ENCODE measurements at regions not wholly inside any gene's neighbourhood (a gene's known extent, or its start where the extent isn't known, plus 50 kb on each side); places are given as distances from the start of the nearest gene placed in this dataset.

- Histone ChIP-seq H4K8ac (ENCODE audit: low read length) (no peak overlapping the region), H2AFZ (ENCODE audit: low read depth, low read length) (no peak overlapping the region), H3K4me1 (ENCODE audit: control insufficient read depth, insufficient read depth, low read depth, low read length) (no peaks in the 10 kb centered on the region), H3K23ac (ENCODE audit: low read length in 2 of 2) (no peak overlapping the region), H3K4me2 (ENCODE audit: low read length, poor library complexity, severe bottlenecking) (no peak overlapping the region), H4K91ac (ENCODE audit: low read length) (no peak overlapping the region), H3K4ac (ENCODE audit: low read depth in 1 of 2, low read length in 2 of 2) (no peak overlapping the region), H2BK15ac (ENCODE audit: low read depth, poor library complexity, severe bottlenecking) (no peak overlapping the region), H2AK5ac (ENCODE audit: low read length, severe bottlenecking) (no peak overlapping the region), H2BK120ac (ENCODE audit: low read depth, low read length) (no peak overlapping the region), H3K36me3 (ENCODE audit: control insufficient read depth in 1 of 2, insufficient read depth in 2 of 2, low read depth in 1 of 2, low read length in 2 of 2) (no peaks in the 10 kb centered on the region), H2BK12ac (ENCODE audit: low read length in 2 of 2) (no peak overlapping the region), H3K9ac (ENCODE audit: low read length) (no peak overlapping the region), H3K79me1 (replicated peaks; ENCODE audit: low read length, poor library complexity, severe bottlenecking) (no peaks in the 10 kb centered on the region), H3K27me3 (ENCODE audit: control insufficient read depth in 1 of 2, insufficient read depth in 1 of 2, low read length in 2 of 2) (no peaks in the 10 kb centered on the region), H2BK5ac (ENCODE audit: low read depth, low read length, poor library complexity, severe bottlenecking) (no peak overlapping the region), H3K14ac (ENCODE audit: low read length in 2 of 2) (no peak overlapping the region), H3K9me3 (ENCODE audit: control insufficient read depth, low read length) (no peaks in the 10 kb centered on the region), H3K18ac (ENCODE audit: low read depth in 1 of 2, low read length in 2 of 2) (no peak overlapping the region), H3K4me3 (ENCODE audit: insufficient read depth in 1 of 2, low read depth in 1 of 2, low read length in 2 of 2) (no peak overlapping the region), H3K27ac (ENCODE audit: low read length, poor library complexity, severe bottlenecking) (no peak overlapping the region)
- WGBS = 89% methylated on average over 15 of the region's 15 CpGs
- DNase-seq = no peak
These were observed 160.7 kb downstream of the DLL1 start for GRCh38 chr6:170130201-170130621.

- Histone ChIP-seq H3K14ac (ENCODE audit: low read length in 2 of 2) (no peak overlapping the region), H3K4me1 (ENCODE audit: control insufficient read depth, insufficient read depth, low read depth, low read length) (no peaks in the 10 kb centered on the region), H3K27me3 (ENCODE audit: control insufficient read depth in 1 of 2, insufficient read depth in 1 of 2, low read length in 2 of 2) (no peaks in the 10 kb centered on the region), H3K4ac (ENCODE audit: low read depth in 1 of 2, low read length in 2 of 2) (no peak overlapping the region), H2BK5ac (ENCODE audit: low read depth, low read length, poor library complexity, severe bottlenecking) (no peak overlapping the region), H3K27ac (ENCODE audit: low read length, poor library complexity, severe bottlenecking) (no peak overlapping the region), H3K36me3 (ENCODE audit: control insufficient read depth in 1 of 2, insufficient read depth in 2 of 2, low read depth in 1 of 2, low read length in 2 of 2) (no peaks in the 10 kb centered on the region), H2AFZ (ENCODE audit: low read depth, low read length) (no peak overlapping the region), H3K18ac (ENCODE audit: low read depth in 1 of 2, low read length in 2 of 2) (no peak overlapping the region), H3K79me1 (replicated peaks; ENCODE audit: low read length, poor library complexity, severe bottlenecking) (no peaks in the 10 kb centered on the region), H3K4me3 (ENCODE audit: insufficient read depth in 1 of 2, low read depth in 1 of 2, low read length in 2 of 2) (no peak overlapping the region), H2BK15ac (ENCODE audit: low read depth, poor library complexity, severe bottlenecking) (no peak overlapping the region), H3K9me3 (ENCODE audit: control insufficient read depth, low read length) (no peaks in the 10 kb centered on the region), H2BK120ac (ENCODE audit: low read depth, low read length) (no peak overlapping the region), H2BK12ac (ENCODE audit: low read length in 2 of 2) (no peak overlapping the region), H3K4me2 (ENCODE audit: low read length, poor library complexity, severe bottlenecking) (no peak overlapping the region), H4K8ac (ENCODE audit: low read length) (no peak overlapping the region), H3K23ac (ENCODE audit: low read length in 2 of 2) (no peak overlapping the region), H4K91ac (ENCODE audit: low read length) (no peak overlapping the region), H2AK5ac (ENCODE audit: low read length, severe bottlenecking) (no peak overlapping the region), H3K9ac (ENCODE audit: low read length) (no peak overlapping the region)
- DNase-seq = no peak
- WGBS = 76% methylated on average over 13 of the region's 14 CpGs
These were observed 161.1 kb downstream of the DLL1 start for GRCh38 chr6:170129691-170130171.

GRCh38 chr6:170128811-170129681 is 161.8 kb downstream of the DLL1 start:
- H3K9ac ChIP-seq (ENCODE audit: low read length) = no peak overlapping the region
- no peaks in the 10 kb centered on the region for H3K79me1 ChIP-seq (replicated peaks; ENCODE audit: low read length, poor library complexity, severe bottlenecking)
- no peak overlapping the region for H2BK120ac ChIP-seq (ENCODE audit: low read depth, low read length)
- no peak overlapping the region for H4K8ac ChIP-seq (ENCODE audit: low read length)
- no peak overlapping the region for H2AK5ac ChIP-seq (ENCODE audit: low read length, severe bottlenecking)
- DNase-seq = no peak
- H3K9me3 ChIP-seq (ENCODE audit: control insufficient read depth, low read length) = no peaks in the 10 kb centered on the region
- H2BK12ac ChIP-seq (ENCODE audit: low read length in 2 of 2) = no peak overlapping the region
- no peak overlapping the region for H3K4ac ChIP-seq (ENCODE audit: low read depth in 1 of 2, low read length in 2 of 2)
- no peaks in the 10 kb centered on the region for H3K4me1 ChIP-seq (ENCODE audit: control insufficient read depth, insufficient read depth, low read depth, low read length)
- H3K4me2 ChIP-seq (ENCODE audit: low read length, poor library complexity, severe bottlenecking) = no peak overlapping the region
- H3K14ac ChIP-seq (ENCODE audit: low read length in 2 of 2) = no peak overlapping the region
- no peak overlapping the region for H4K91ac ChIP-seq (ENCODE audit: low read length)
- no peak overlapping the region for H3K27ac ChIP-seq (ENCODE audit: low read length, poor library complexity, severe bottlenecking)
- no peak overlapping the region for H2AFZ ChIP-seq (ENCODE audit: low read depth, low read length)
- no peak overlapping the region for H3K18ac ChIP-seq (ENCODE audit: low read depth in 1 of 2, low read length in 2 of 2)
- H2BK15ac ChIP-seq (ENCODE audit: low read depth, poor library complexity, severe bottlenecking) = no peak overlapping the region
- peaks cover 0 to under 1% of the 10 kb centered on the region in 2 experiments for H3K27me3 ChIP-seq (ENCODE audit: control insufficient read depth in 1 of 2, insufficient read depth in 1 of 2, low read length in 2 of 2)
- 90% methylated on average over 34 of the region's 34 CpGs for WGBS
- no peak overlapping the region for H2BK5ac ChIP-seq (ENCODE audit: low read depth, low read length, poor library complexity, severe bottlenecking)
- peak overlapping the region in 1 of 2 experiments; percentile 7 for H3K4me3 ChIP-seq (ENCODE audit: insufficient read depth in 1 of 2, low read depth in 1 of 2, low read length in 2 of 2)
- H3K36me3 ChIP-seq (ENCODE audit: control insufficient read depth in 1 of 2, insufficient read depth in 2 of 2, low read depth in 1 of 2, low read length in 2 of 2) = no peaks in the 10 kb centered on the region
- no peak overlapping the region for H3K23ac ChIP-seq (ENCODE audit: low read length in 2 of 2)

GRCh38 chr6:170128346-170128745 is 162.5 kb downstream of the DLL1 start:
- H3K9ac ChIP-seq (ENCODE audit: low read length) = no peak overlapping the region
- no peaks in the 10 kb centered on the region for H3K79me1 ChIP-seq (replicated peaks; ENCODE audit: low read length, poor library complexity, severe bottlenecking)
- H4K8ac ChIP-seq (ENCODE audit: low read length) = no peak overlapping the region
- H2BK120ac ChIP-seq (ENCODE audit: low read depth, low read length) = no peak overlapping the region
- no peaks in the 10 kb centered on the region for H3K36me3 ChIP-seq (ENCODE audit: control insufficient read depth in 1 of 2, insufficient read depth in 2 of 2, low read depth in 1 of 2, low read length in 2 of 2)
- no peak overlapping the region for H4K91ac ChIP-seq (ENCODE audit: low read length)
- H2BK12ac ChIP-seq (ENCODE audit: low read length in 2 of 2) = no peak overlapping the region
- no peak overlapping the region for H3K27ac ChIP-seq (ENCODE audit: low read length, poor library complexity, severe bottlenecking)
- no peak overlapping the region for H2AK5ac ChIP-seq (ENCODE audit: low read length, severe bottlenecking)
- no peaks in the 10 kb centered on the region for H3K4me1 ChIP-seq (ENCODE audit: control insufficient read depth, insufficient read depth, low read depth, low read length)
- H2BK15ac ChIP-seq (ENCODE audit: low read depth, poor library complexity, severe bottlenecking) = no peak overlapping the region
- no peak overlapping the region for H2BK5ac ChIP-seq (ENCODE audit: low read depth, low read length, poor library complexity, severe bottlenecking)
- H3K23ac ChIP-seq (ENCODE audit: low read length in 2 of 2) = no peak overlapping the region
- no peak for DNase-seq
- no peak overlapping the region for H2AFZ ChIP-seq (ENCODE audit: low read depth, low read length)
- peaks cover 0 to 4% of the 10 kb centered on the region in 2 experiments for H3K27me3 ChIP-seq (ENCODE audit: control insufficient read depth in 1 of 2, insufficient read depth in 1 of 2, low read length in 2 of 2)
- no peaks in the 10 kb centered on the region for H3K9me3 ChIP-seq (ENCODE audit: control insufficient read depth, low read length)
- no peak overlapping the region for H3K4ac ChIP-seq (ENCODE audit: low read depth in 1 of 2, low read length in 2 of 2)
- H3K14ac ChIP-seq (ENCODE audit: low read length in 2 of 2) = no peak overlapping the region
- no peak overlapping the region for H3K18ac ChIP-seq (ENCODE audit: low read depth in 1 of 2, low read length in 2 of 2)
- H3K4me2 ChIP-seq (ENCODE audit: low read length, poor library complexity, severe bottlenecking) = no peak overlapping the region
- 87% methylated on average over 10 of the region's 10 CpGs for WGBS
- H3K4me3 ChIP-seq (ENCODE audit: insufficient read depth in 1 of 2, low read depth in 1 of 2, low read length in 2 of 2) = no peak overlapping the region

Data from mesenchymal stem cell (in vitro differentiated cells and primary cell).